Mammary epithelial cell (primary cell): ENCODE measurements at regions not wholly inside any gene's neighbourhood (a gene's known extent, or its start where the extent isn't known, plus 50 kb on each side); places are given as distances from the start of the nearest gene placed in this dataset.

Experiments used
- EZH2 ChIP-seq: IDR thresholded peaks from 2 replicates; pipeline ENCODE4 v1.6.1; 2012; ENCODE audit warnings: low read length, inconsistent platforms, borderline replicate concordance
- TF ChIP-seq, protein P1 (sequence below), 2 donors: IDR thresholded peaks in 1 of 2; conservative IDR thresholded peaks in 1 of 2; 2 replicates each; pipeline ENCODE4 v1.5.1; 2011 to 2012; ENCODE audit warnings: inconsistent platforms in 2 of 2, low read length in 2 of 2, mild to moderate bottlenecking in 2 of 2, control low read depth in 1 of 2, low read depth in 1 of 2; ENCODE audit not compliant: insufficient read depth in 1 of 2; ENCODE audit errors: extremely low read depth in 1 of 2

DNA sequence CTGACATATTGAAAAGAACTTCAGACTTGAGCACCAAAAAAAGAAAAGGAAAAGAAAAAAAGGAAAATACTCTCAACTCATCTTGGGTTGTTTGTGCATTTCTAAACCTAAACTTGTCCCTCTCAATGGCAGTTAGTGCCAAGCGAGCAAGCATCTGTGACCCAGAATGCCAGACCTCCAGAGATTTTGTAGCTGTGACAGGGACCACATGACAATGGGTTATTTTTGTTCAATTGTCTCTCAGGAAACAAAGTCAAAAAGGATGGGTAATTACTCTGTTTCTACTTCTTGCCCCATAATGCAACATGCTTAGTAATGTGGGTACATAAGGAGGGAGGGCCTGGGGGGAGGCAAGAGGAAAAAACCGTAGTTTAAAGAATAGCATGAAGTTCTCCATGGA, 285.7 kb upstream of the RTL1 start:
- TF ChIP-seq, protein P1, sequence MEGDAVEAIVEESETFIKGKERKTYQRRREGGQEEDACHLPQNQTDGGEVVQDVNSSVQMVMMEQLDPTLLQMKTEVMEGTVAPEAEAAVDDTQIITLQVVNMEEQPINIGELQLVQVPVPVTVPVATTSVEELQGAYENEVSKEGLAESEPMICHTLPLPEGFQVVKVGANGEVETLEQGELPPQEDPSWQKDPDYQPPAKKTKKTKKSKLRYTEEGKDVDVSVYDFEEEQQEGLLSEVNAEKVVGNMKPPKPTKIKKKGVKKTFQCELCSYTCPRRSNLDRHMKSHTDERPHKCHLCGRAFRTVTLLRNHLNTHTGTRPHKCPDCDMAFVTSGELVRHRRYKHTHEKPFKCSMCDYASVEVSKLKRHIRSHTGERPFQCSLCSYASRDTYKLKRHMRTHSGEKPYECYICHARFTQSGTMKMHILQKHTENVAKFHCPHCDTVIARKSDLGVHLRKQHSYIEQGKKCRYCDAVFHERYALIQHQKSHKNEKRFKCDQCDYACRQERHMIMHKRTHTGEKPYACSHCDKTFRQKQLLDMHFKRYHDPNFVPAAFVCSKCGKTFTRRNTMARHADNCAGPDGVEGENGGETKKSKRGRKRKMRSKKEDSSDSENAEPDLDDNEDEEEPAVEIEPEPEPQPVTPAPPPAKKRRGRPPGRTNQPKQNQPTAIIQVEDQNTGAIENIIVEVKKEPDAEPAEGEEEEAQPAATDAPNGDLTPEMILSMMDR (conservative IDR thresholded peaks at IDR 0.05 in 1 of 2, IDR thresholded peaks at IDR 0.05 in 1 of 2; ENCODE audit: extremely low read depth in 1 of 2, insufficient read depth in 1 of 2, low read depth in 1 of 2, low read length in 2 of 2): no peak
- no peak for TF ChIP-seq EZH2
